Retina (tissue), 1 donor: ENCODE measurements at regions not wholly inside any gene's neighbourhood (a gene's known extent, or its start where the extent isn't known, plus 50 kb on each side); places are given as distances from the start of the nearest gene placed in this dataset.
A peak's percentile ranks its signal among the peaks of the same experiment; 100 is the strongest.
"Not testable (repeated sequence)": the region's sequence is repeated elsewhere in the genome, so short reads cannot be mapped to it uniquely, and the experiment has no call there.

ENCODE experiments used
- DNase-seq: peaks from one replicate; pipeline ENCODE4 v3.0.0-alpha.2; 2016

DNA sequence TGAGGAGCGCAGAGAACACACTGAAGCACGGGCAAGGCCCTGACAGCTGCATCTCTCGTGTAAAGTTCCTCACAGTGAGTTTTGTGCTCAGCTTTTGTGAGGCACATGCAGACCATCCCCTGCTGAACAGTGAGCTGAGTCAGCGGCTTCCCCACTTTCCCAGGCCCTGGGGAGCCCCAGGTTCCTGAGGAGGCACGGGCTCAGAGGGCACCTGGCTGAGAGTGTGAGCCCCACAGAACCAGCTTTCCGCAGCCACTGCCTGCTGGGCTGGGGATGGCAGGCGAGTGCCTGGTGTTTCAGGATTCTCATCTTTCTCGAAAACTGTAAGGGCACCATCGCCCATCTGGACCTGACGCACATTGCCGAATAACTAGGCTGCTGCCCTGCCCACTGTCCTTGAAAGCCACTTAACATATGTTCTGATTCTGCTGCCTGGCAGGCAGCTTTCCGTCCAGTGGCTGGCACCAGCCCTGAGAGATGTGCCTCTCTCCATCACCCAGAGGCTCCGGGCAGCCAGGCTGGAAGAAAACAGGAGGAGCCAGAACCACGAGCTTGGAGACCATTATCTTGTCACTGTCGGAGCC is 266.7 kb upstream of the FOXF1 start:
- DNase-seq = no peak

DNA sequence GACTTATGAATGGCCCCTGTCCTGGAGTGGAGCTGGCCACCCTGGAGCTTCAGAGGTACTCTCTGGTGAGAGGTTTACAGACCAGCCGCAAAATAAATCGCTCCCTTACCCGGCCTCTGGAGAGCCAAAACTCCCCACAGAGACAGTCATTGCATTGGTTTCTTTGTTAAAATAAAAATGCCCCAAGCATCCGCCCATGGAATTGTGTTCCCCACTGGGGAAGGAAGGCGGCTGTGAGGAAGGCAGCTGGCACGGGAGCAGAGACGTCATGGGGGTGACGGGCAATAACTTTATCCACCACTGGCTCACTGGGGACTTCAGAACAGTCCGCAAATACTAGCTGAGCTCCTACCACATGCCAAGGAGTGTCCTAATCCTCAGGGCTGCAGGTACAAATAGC is 266.2 kb upstream of the FOXF1 start:
- no peak for DNase-seq

DNA sequence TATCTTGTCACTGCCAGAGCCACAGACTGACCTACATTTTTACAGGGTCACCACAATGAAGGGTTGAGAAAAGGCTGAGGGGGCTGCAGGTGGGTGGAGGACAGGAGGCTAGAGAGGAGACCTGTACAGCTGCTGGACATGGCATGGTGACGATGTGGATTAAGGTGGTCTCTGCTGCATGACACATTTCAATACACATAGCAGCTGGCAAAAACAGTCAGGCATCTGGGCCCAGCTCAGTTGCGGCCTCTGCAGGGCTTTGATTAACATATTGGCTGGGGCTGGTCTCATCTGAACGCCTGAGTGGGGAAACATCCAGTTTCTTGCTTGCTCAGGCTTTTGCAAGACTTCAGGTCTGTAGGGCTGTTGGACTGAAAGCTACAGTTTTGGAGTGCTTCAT is 265.4 kb upstream of the FOXF1 start:
- no peak for DNase-seq

DNA sequence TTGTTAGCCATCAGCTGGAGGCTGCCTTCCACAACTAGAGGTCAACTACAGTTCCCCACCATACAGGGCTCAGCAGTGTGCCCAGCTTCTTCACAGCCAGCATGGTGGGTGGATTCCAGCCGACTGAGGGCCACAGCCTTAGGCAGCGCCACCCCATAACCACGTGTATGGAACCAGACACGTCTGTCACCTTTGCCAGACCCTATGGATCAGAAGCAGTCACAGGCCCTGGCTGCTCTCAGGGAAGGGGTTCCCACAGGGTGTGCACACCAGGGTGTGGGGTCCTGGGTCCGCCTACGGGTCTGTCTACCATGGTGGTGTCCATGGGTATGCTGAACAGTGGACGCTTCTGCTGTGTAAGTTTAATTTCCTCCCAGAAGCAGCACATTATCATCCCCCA is 265.0 kb upstream of the FOXF1 start:
- no peak for DNase-seq

- no peak for DNase-seq
Measured at GRCh38 chr16:86245895-86246294, 264.4 kb upstream of the FOXF1 start.

GRCh38 chr16:86248310-86248905 is 261.9 kb upstream of the FOXF1 start:
- no peak for DNase-seq

- DNase-seq = no peak
Measured at GRCh38 chr16:86249631-86250030, 260.7 kb upstream of the FOXF1 start.

DNA sequence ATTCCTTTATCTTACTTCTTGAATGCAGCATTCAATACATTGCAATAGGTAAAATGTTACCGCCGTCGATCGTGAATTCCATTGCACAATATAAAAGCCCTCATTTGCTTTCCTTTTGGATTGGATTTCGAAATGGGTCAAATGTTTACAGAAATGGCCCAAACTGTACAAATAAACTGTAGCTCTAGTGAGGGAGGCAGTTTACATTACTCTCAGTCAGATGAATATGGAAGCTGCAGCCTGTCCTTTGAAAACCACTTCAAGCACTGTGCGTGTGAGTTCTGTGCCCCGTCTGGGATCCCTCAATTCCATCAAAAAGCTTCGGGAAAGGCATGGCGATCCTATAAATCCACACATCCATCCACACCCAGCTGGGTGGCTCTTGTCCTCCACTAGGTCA is 258.6 kb upstream of the FOXF1 start:
- DNase-seq = no peak

DNA sequence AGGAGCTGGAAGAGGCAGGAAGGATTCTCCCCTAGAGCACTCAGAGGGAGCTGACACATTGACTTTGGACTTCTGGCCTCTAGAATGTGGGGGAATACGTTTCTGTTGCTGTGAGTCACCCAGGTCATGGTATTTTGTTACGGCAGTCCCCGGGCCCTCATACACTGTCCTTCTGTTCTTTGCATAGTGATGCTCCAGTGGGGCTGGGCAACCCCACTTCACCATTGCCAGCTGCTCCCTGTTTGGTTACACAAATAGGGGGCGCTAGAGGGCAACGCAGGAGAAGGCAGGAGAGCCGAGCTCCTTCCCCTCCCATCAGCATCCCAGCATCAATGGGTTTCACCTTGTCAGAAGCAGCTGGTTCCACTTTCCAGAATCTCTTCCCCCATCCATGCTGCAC is 257.7 kb upstream of the FOXF1 start:
- DNase-seq = peak; percentile 45

- no peak for DNase-seq
Measured at GRCh38 chr16:86255966-86256365, 254.4 kb upstream of the FOXF1 start.

DNA sequence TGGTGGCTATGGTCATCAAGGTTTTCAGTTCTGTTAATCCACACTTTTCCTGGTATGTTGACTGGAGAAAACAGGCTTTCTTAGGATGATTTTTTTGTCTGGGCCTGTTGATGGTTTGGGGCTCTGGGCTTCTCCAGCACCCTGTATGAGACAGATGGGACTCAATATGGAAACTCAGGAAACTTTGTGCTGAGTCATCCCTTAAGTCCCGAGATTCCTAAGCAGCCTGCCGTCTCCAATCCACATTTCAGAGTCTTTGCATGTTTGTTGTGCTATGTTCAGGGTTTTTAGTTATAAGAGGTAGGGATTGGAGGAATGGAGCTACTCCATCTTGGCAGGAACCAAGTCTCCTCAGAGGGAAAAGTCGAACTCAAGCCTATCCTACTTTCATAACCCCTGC is 253.3 kb upstream of the FOXF1 start:
- no peak for DNase-seq

GRCh38 chr16:86257546-86257945 is 252.8 kb upstream of the FOXF1 start:
- no peak for DNase-seq

GRCh38 chr16:86258713-86259112 is 251.6 kb upstream of the FOXF1 start:
- no peak for DNase-seq

DNA sequence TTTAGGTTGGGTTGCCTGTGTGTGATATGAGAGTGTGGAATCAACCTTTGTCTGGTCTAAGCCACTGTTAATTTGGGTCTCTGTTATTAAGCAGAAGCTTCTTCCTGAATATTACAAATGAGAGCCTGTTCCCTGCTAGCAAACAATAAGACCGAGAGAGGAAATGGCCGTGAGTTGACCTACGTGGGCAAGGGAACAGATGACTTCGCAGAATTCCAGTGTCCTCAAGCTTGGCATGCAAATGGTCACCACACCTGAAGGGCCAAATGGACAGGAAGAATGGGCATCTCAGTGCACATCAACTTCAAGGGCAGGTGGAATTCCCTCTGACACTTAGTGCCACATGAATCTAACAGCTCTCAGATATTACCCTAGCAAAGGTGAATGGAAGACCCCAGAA is 250.8 kb upstream of the FOXF1 start:
- no peak for DNase-seq

- DNase-seq = no peak
Measured at GRCh38 chr16:86261379-86261778, 248.9 kb upstream of the FOXF1 start.

DNA sequence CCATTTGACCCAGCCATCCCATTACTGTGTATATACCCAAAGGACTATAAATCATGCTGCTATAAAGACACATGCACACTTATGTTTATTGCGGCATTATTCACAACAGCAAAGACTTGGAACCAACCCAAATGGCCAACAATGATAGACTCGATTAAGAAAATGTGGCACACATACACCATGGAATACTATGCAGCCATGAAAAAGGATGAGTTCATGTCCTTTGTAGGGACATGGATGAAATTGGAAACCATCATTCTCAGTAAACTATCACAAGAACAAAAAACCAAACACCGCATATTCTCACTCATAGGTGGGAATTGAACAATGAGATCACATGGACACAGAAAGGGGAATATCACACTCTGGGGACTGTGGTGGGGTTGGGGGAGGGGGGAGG is 242.7 kb upstream of the FOXF1 start:
- not testable (repeated sequence) for DNase-seq

GRCh38 chr16:86270696-86271095 is 239.6 kb upstream of the FOXF1 start:
- DNase-seq = no peak

GRCh38 chr16:86272744-86273143 is 237.6 kb upstream of the FOXF1 start:
- DNase-seq = no peak

DNA sequence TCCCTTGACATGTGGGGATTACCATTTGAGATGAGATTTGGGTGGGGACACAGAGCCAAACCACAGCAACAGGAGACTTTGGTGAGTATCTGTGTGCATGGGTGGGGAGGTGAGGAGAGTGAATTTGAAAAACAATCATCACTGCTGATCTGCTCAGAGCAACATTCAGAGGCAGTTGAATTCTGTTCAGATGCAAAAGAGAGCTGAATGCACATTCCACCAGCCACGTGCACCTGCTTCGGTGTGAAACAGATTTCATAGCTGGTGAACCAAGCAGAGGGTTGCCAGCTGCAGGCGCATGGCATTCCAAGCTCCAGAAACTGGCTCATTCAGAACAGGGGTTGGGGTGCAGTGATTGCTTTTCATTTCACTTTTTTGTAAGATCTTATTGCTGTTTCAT is 233.1 kb upstream of the FOXF1 start:
- no peak for DNase-seq

- DNase-seq = not testable (repeated sequence)
Measured at GRCh38 chr16:86277859-86278258, 232.5 kb upstream of the FOXF1 start.

DNA sequence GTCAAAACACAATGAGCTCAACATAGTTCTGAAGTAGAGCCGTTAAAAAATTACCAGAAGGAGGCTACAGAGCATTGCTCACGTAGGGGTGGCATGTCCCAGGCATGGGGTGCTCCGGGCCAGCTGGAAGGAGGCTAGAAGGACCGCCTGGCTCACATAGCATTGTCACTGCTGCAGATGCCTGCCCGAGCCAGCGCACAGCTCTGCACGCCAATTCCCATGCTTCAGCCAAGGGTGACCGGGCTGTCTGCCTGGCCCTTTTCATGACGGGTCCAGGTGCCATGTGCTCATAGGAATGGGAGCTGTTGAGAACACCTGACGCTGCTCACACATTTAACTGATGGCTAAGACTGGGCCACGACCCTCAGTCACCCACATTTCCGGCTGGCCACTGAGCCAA is 228.9 kb upstream of the FOXF1 start:
- no peak for DNase-seq

DNA sequence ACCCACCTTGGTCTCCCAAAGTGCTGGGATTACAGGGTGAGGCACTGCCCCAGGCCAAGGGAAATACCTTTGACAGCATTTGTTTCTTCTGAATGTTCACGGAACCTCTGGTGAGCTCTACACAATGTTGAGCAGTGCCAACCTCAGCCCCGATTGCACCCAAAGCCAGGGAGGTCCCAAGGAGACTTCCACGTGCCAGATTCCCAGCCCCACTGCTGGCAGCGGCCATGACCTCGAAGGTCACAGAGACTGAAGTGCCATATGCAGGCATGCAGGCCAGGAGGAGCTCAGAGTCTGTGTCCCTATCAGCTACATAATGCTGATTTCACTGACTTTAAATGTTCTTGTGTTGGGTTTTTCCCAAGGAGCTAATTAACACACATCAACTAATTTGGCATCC is 226.4 kb upstream of the FOXF1 start:
- no peak for DNase-seq

DNA sequence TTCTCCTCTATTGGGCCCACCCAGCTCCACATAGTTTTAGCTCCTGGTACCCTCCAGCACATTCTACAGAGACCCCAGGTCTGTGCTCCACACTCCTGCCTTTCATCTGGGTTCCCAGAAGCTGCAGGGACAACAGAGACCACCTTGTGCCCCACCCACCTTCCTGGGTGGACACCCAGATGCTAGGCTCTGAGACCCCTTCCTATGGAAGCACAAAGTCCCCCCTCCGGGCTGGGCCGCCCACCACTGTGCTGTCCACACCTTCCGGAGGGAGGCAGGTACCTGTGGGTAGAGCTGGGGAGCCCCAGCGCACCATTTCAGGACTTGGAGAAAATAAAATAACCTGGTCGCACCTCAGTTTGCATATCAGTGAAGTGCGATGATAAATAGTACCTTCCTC is 224.9 kb upstream of the FOXF1 start:
- no peak for DNase-seq

GRCh38 chr16:86285938-86286921 is 224.1 kb upstream of the FOXF1 start:
- DNase-seq = no peak
